Right lobe of liver (tissue), 4 donors: ENCODE measurements at regions not wholly inside any gene's neighbourhood (a gene's known extent, or its start where the extent isn't known, plus 50 kb on each side); places are given as distances from the start of the nearest gene placed in this dataset.

Source experiments
- POLR2A ChIP-seq: fragments of 450-650 bp; IDR thresholded peaks from one replicate; pipeline ENCODE4 v1.6.1; 2017; ENCODE audit warnings: antibody characterized with exemption, mild to moderate bottlenecking
- TF ChIP-seq, protein P1 (sequence below), 4 donors: fragments of 200-600 bp in 3 of 4; fragments of 450-650 bp in 1 of 4; IDR thresholded peaks; one replicate each; pipeline versions ENCODE4 v1.5.1 to v1.8.0; 2016 to 2022; ENCODE audit warnings: antibody characterized with exemption in 4 of 4, mild to moderate bottlenecking in 2 of 4
- donor health status: DM: no; HTN: no; CAD: no.
- donor health status: DM: no; HTN: no; CAD: no.
- donor health status: DM: no; HTN: yes; CAD: no.

GRCh38 chr6:7047966-7048365, 59.8 kb upstream of the RREB1 start:
- TF ChIP-seq, protein P1, sequence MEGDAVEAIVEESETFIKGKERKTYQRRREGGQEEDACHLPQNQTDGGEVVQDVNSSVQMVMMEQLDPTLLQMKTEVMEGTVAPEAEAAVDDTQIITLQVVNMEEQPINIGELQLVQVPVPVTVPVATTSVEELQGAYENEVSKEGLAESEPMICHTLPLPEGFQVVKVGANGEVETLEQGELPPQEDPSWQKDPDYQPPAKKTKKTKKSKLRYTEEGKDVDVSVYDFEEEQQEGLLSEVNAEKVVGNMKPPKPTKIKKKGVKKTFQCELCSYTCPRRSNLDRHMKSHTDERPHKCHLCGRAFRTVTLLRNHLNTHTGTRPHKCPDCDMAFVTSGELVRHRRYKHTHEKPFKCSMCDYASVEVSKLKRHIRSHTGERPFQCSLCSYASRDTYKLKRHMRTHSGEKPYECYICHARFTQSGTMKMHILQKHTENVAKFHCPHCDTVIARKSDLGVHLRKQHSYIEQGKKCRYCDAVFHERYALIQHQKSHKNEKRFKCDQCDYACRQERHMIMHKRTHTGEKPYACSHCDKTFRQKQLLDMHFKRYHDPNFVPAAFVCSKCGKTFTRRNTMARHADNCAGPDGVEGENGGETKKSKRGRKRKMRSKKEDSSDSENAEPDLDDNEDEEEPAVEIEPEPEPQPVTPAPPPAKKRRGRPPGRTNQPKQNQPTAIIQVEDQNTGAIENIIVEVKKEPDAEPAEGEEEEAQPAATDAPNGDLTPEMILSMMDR (IDR thresholded peaks at IDR 0.05), result no peak
- TF ChIP-seq POLR2A, result no peak
